Activated CD4-positive, alpha-beta T cell treated with anti-CD3 and anti-CD28 coated beads, Interleukin-2, amount 10 ng/mL, durations not matched to agents 7 days and 5 days (primary cell): ENCODE measurements at regions not wholly inside any gene's neighbourhood (a gene's known extent, or its start where the extent isn't known, plus 50 kb on each side); places are given as distances from the start of the nearest gene placed in this dataset.
A peak's percentile ranks its signal among the peaks of the same experiment; 100 is the strongest.
"Not testable (repeated sequence)": the region's sequence is repeated elsewhere in the genome, so short reads cannot be mapped to it uniquely, and the experiment has no call there.

Source experiments
- CTCF ChIA-PET: fragments of 350-600 bp; sonication (Branson Sonifier 250); formaldehyde crosslinking; loops from one replicate; lab custom pipeline; 2021; ENCODE audit warnings: antibody characterized with exemption; lab: Charles Lee
- POLR2A ChIA-PET: fragments of 350-600 bp; sonication (Branson Sonifier 250); formaldehyde crosslinking; loops from one replicate; lab custom pipeline; 2021; ENCODE audit warnings: antibody characterized with exemption; lab: Charles Lee
- DNase-seq: peaks from one replicate; pipeline ENCODE4 v3.0.0-alpha.2; 2020
- H3K27ac Mint-ChIP-seq: one replicate; pipeline ENCODE4 v1.8.0; 2021; ENCODE audit warnings: mild to moderate bottlenecking, moderate library complexity, mixed read lengths
- H3K27me3 Mint-ChIP-seq: one replicate; pipeline ENCODE4 v1.8.0; 2021; ENCODE audit warnings: mixed read lengths
- H3K36me3 Mint-ChIP-seq: one replicate; pipeline ENCODE4 v1.8.0; 2021; ENCODE audit warnings: low read depth, mixed read lengths
- H3K4me1 Mint-ChIP-seq: one replicate; pipeline ENCODE4 v1.8.0; 2021; ENCODE audit warnings: mixed read lengths
- H3K4me3 Mint-ChIP-seq: one replicate; pipeline ENCODE4 v1.8.0; 2021; ENCODE audit warnings: mild to moderate bottlenecking, moderate library complexity, mixed read lengths
- H3K9me3 Mint-ChIP-seq: one replicate; pipeline ENCODE4 v1.8.0; 2021; ENCODE audit warnings: mixed read lengths

DNA sequence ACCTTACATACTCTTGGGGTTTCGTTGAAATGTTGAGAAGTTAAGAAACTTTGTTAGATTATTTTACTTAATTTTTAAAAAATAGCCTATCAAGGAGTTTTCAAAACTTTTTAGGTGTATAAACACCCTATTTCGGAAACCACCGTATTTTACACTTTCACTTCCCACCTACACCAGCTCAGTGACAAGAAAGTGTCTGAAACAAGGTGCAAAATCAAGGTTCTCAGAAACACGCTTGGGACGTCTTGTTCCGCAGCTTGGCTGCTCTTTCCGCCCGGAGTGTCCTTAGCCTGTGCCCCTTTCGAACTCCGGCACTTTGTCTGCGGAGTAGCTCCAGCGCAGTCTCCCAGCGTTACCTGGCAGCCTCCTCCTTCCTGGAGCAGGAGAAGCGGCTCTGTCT lies 233.8 kb upstream of the PLGLB1 start:
- H3K4me1 Mint-ChIP-seq, H3K27me3 Mint-ChIP-seq, H3K27ac Mint-ChIP-seq, CTCF ChIA-PET, POLR2A ChIA-PET, H3K36me3 Mint-ChIP-seq, H3K4me3 Mint-ChIP-seq, H3K9me3 Mint-ChIP-seq, DNase-seq: not testable (repeated sequence)

DNA sequence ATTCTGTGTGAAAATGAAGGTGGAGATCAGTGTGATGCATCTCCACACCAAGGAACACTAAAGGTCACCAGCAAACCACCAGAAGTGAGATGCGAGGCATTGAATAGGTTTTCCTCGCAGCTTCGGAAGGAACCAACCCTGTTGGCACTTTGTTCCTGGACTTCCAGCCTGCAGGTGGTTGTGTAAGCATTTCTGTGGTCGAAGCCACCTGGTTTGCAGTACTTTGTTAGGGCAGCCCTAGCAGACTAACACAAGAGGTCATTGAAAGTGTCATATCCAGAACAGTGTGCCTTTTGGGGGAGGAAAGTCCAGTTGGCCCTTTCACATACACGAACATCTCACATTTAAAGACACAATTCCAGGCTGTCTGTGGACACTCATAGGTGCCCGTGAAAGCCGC lies 237.2 kb upstream of the PLGLB1 start:
- POLR2A ChIA-PET, H3K27ac Mint-ChIP-seq, H3K27me3 Mint-ChIP-seq, H3K4me3 Mint-ChIP-seq, CTCF ChIA-PET, DNase-seq, H3K36me3 Mint-ChIP-seq, H3K9me3 Mint-ChIP-seq, H3K4me1 Mint-ChIP-seq: not testable (repeated sequence)

DNA sequence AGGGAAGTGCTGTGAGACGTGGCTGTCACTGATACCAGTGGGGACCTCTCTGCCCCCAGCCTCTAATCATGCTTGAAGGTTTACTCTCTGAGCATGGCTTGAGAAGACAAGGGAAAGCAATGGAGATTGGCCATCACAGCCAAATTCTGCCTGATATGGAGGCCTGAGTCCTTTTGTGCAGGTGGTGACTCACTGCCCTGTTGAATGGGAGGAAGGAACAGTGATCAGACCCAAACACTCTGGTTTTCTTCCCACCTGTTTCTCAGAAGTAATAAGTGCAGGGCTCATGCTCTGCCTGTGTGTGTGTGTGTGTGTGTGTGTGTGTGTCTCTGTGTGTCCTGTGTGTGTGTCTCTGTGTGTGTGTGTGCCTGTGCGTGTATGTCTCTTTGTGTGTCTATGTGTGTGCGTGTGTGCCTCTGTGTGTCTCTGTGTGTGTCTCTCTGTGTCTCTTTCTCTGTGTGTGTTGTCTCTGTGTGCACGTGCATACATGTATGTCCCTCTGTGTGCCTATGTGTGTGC lies 240.6 kb upstream of the PLGLB1 start:
- H3K27me3 Mint-ChIP-seq, H3K4me3 Mint-ChIP-seq, DNase-seq, H3K4me1 Mint-ChIP-seq, H3K36me3 Mint-ChIP-seq, H3K9me3 Mint-ChIP-seq, H3K27ac Mint-ChIP-seq, POLR2A ChIA-PET, CTCF ChIA-PET: not testable (repeated sequence)

GRCh38 chr2:87263868-87264518 lies 242.3 kb upstream of the PLGLB1 start:
- CTCF ChIA-PET, H3K27ac Mint-ChIP-seq, H3K36me3 Mint-ChIP-seq, DNase-seq, H3K4me1 Mint-ChIP-seq, H3K9me3 Mint-ChIP-seq, H3K27me3 Mint-ChIP-seq, POLR2A ChIA-PET, H3K4me3 Mint-ChIP-seq: not testable (repeated sequence)

- H3K9me3 Mint-ChIP-seq, H3K27me3 Mint-ChIP-seq, CTCF ChIA-PET, H3K4me1 Mint-ChIP-seq, DNase-seq, H3K36me3 Mint-ChIP-seq, H3K27ac Mint-ChIP-seq, POLR2A ChIA-PET, H3K4me3 Mint-ChIP-seq: not testable (repeated sequence)
Observed at GRCh38 chr2:87275192-87275591, 253.5 kb upstream of the PLGLB1 start.

- H3K27ac Mint-ChIP-seq, result peak overlapping the region; percentile 19
- H3K4me3 Mint-ChIP-seq, H3K27me3 Mint-ChIP-seq, CTCF ChIA-PET, H3K36me3 Mint-ChIP-seq, H3K4me1 Mint-ChIP-seq, DNase-seq, H3K9me3 Mint-ChIP-seq, POLR2A ChIA-PET: not testable (repeated sequence)
Observed at GRCh38 chr2:87275974-87276629, 254.5 kb upstream of the PLGLB1 start.

DNA sequence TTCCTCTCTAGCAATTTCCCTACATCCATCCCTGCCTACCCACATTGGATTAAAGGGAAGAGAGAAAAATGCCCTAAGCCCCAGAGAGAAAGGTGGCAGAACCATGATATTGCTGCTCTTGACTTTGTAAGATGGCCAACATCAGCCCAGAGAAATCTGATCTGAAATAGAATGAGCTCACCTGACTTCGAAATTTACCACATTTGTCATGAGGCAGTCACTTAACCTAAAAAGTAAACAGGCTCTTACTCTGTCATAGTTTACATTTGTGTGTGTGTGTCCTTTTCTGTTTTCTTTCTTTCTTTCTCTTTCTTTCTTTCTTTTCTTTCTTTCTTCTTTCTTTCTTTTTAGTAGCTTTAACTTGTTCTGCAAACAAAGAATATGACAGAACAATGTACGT lies 255.0 kb upstream of the PLGLB1 start:
- H3K27me3 Mint-ChIP-seq, H3K27ac Mint-ChIP-seq, H3K4me3 Mint-ChIP-seq, H3K4me1 Mint-ChIP-seq, H3K9me3 Mint-ChIP-seq, DNase-seq, CTCF ChIA-PET, POLR2A ChIA-PET, H3K36me3 Mint-ChIP-seq: not testable (repeated sequence)

GRCh38 chr2:87277734-87278133 lies 256.1 kb upstream of the PLGLB1 start:
- H3K27ac Mint-ChIP-seq, H3K27me3 Mint-ChIP-seq, H3K36me3 Mint-ChIP-seq, H3K9me3 Mint-ChIP-seq, DNase-seq, H3K4me3 Mint-ChIP-seq, H3K4me1 Mint-ChIP-seq, POLR2A ChIA-PET, CTCF ChIA-PET: not testable (repeated sequence)

- CTCF ChIA-PET, H3K36me3 Mint-ChIP-seq, H3K4me3 Mint-ChIP-seq, POLR2A ChIA-PET, DNase-seq, H3K27ac Mint-ChIP-seq, H3K27me3 Mint-ChIP-seq, H3K9me3 Mint-ChIP-seq, H3K4me1 Mint-ChIP-seq: not testable (repeated sequence)
Observed at GRCh38 chr2:87280596-87281355, 259.1 kb upstream of the PLGLB1 start.

GRCh38 chr2:87283735-87284470 lies 262.3 kb upstream of the PLGLB1 start:
- POLR2A ChIA-PET, H3K4me3 Mint-ChIP-seq, H3K27me3 Mint-ChIP-seq, CTCF ChIA-PET, H3K9me3 Mint-ChIP-seq, H3K36me3 Mint-ChIP-seq, DNase-seq, H3K27ac Mint-ChIP-seq, H3K4me1 Mint-ChIP-seq: not testable (repeated sequence)

DNA sequence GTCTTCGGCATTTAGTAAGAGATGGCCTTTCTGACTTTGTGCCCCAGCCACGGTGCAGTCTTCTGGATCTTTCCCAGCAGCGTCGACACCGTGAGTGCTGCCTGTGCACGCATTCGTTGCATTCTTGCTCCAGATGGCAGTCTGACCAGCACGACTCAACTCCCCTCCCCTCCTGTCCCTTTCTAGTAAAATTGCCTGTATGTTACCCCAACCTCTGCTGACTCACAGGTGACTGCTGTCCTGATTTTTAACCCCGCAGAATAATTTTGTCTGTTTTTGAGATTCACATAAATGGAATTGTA lies 262.8 kb upstream of the PLGLB1 start:
- H3K4me3 Mint-ChIP-seq, H3K9me3 Mint-ChIP-seq, DNase-seq, H3K27me3 Mint-ChIP-seq, H3K4me1 Mint-ChIP-seq, CTCF ChIA-PET, H3K27ac Mint-ChIP-seq, H3K36me3 Mint-ChIP-seq, POLR2A ChIA-PET: not testable (repeated sequence)

GRCh38 chr2:87285139-87285538 lies 263.5 kb upstream of the PLGLB1 start:
- POLR2A ChIA-PET, H3K36me3 Mint-ChIP-seq, H3K4me1 Mint-ChIP-seq, H3K9me3 Mint-ChIP-seq, CTCF ChIA-PET, H3K27ac Mint-ChIP-seq, H3K27me3 Mint-ChIP-seq, DNase-seq, H3K4me3 Mint-ChIP-seq: not testable (repeated sequence)
